PFSK-1 (cell line): ENCODE measurements at regions not wholly inside any gene's neighbourhood (a gene's known extent, or its start where the extent isn't known, plus 50 kb on each side); places are given as distances from the start of the nearest gene placed in this dataset.

Source experiments
- FOXP2 ChIP-seq: optimal IDR thresholded peaks from 2 replicates; pipeline ENCODE3; 2011; ENCODE audit warnings: borderline replicate concordance, control low read depth, inconsistent platforms; ENCODE audit not compliant: insufficient read depth; ENCODE audit errors: extremely low read length, extremely low read depth
- POLR2AphosphoS5 ChIP-seq: IDR thresholded peaks from 2 replicates; pipeline ENCODE4 v1.6.1; 2012; ENCODE audit warnings: low read depth, mild to moderate bottlenecking, control low read depth, low read length, moderate library complexity
- REST ChIP-seq, 2 experiments: IDR thresholded peaks; 2 replicates each; pipeline versions ENCODE4 v1.6.1 to v1.8.0; 2011 to 2012; ENCODE audit warnings: low read depth in 2 of 2, low read length in 2 of 2, control low read depth in 1 of 2, inconsistent platforms in 1 of 2, mild to moderate bottlenecking in 1 of 2, moderate library complexity in 1 of 2; ENCODE audit not compliant: insufficient read depth in 1 of 2
- SIN3A ChIP-seq: IDR thresholded peaks from 2 replicates; pipeline ENCODE4 v1.6.1; 2012; ENCODE audit warnings: mild to moderate bottlenecking, low read length, moderate library complexity, borderline replicate concordance; ENCODE audit not compliant: insufficient read depth
- TAF1 ChIP-seq: IDR thresholded peaks from 2 replicates; pipeline ENCODE4 v1.6.1; 2012; ENCODE audit warnings: low read length, control low read depth, borderline replicate concordance; ENCODE audit not compliant: insufficient read depth

GRCh38 chr13:69580255-69580654, 527.4 kb upstream of the ATXN8OS start:
- no peak for TF ChIP-seq SIN3A
- TF ChIP-seq REST (IDR thresholded peaks at IDR 0.05; ENCODE audit: insufficient read depth in 1 of 2, low read depth in 2 of 2, low read length in 2 of 2) = no peak
- TF ChIP-seq FOXP2 = no peak
- no peak for TF ChIP-seq TAF1
- no peak for TF ChIP-seq POLR2AphosphoS5

GRCh38 chr13:69579351-69579750, 528.3 kb upstream of the ATXN8OS start:
- no peak for TF ChIP-seq SIN3A
- TF ChIP-seq REST (IDR thresholded peaks at IDR 0.05; ENCODE audit: insufficient read depth in 1 of 2, low read depth in 2 of 2, low read length in 2 of 2) = no peak
- no peak for TF ChIP-seq TAF1
- TF ChIP-seq FOXP2 = no peak
- TF ChIP-seq POLR2AphosphoS5 = no peak

- no peak for TF ChIP-seq POLR2AphosphoS5
- TF ChIP-seq FOXP2 = no peak
- TF ChIP-seq TAF1 = no peak
- no peak for TF ChIP-seq SIN3A
- no peak for TF ChIP-seq REST (IDR thresholded peaks at IDR 0.05; ENCODE audit: insufficient read depth in 1 of 2, low read depth in 2 of 2, low read length in 2 of 2)
Observed at GRCh38 chr13:69571606-69572323, 535.9 kb upstream of the ATXN8OS start.

- TF ChIP-seq POLR2AphosphoS5 = no peak
- no peak for TF ChIP-seq TAF1
- no peak for TF ChIP-seq SIN3A
- no peak for TF ChIP-seq REST (IDR thresholded peaks at IDR 0.05; ENCODE audit: insufficient read depth in 1 of 2, low read depth in 2 of 2, low read length in 2 of 2)
- no peak for TF ChIP-seq FOXP2
Observed at GRCh38 chr13:69567514-69567913, 540.1 kb upstream of the ATXN8OS start.
